HepG2 (cell line): ENCODE measurements at regions not wholly inside any gene's neighbourhood (a gene's known extent, or its start where the extent isn't known, plus 50 kb on each side); places are given as distances from the start of the nearest gene placed in this dataset.

Experiments used
- ATAC-seq: fragments of 200-7000 bp; cut with Tn5 transposase; 3 replicates; pipeline ENCODE4 v1.9.1; 2020; ENCODE audit warnings: mild to moderate bottlenecking, moderate library complexity
- BruUV-seq: library from RNA; stranded (reverse); fragments of 400-500 nt; replicated peaks from 2 replicates; lab custom pipeline; 2021; lab: Mats Ljungman, UMichigan
- CTCF ChIA-PET: fragments of 300-600 bp; formaldehyde crosslinking; extraction: SDS; loops from one replicate; lab custom pipeline; 2021; ENCODE audit warnings: low total read pairs, inconsistent platforms, low intra/inter-chr PET ratio; lab: Yijun Ruan, JAX
- POLR2A ChIA-PET: fragments of 350-600 bp; sonication (Branson Sonifier 250); formaldehyde crosslinking; loops from one replicate; lab custom pipeline; 2020; ENCODE audit warnings: antibody characterized with exemption, inconsistent platforms; lab: Yijun Ruan, JAX
- DNase-seq: peaks from one replicate; pipeline ENCODE4 v3.0.0-alpha.2; 2015; ENCODE audit warnings: low spot score
- FAIRE-seq: peaks from 3 replicates; lab custom pipeline; 2011; peaks lifted over from hg19 to GRCh38; lab: Jason Lieb, UNC
- H2AFZ ChIP-seq: one replicate; pipeline ENCODE4 v1.6.1; 2011; ENCODE audit warnings: low read length, inconsistent platforms
- H3K27ac ChIP-seq: fragments of 300-600 bp; 3 replicates; pipeline ENCODE4 v1.8.0; 2011; ENCODE audit warnings: mixed run types, mild to moderate bottlenecking, mixed read lengths, low read length, inconsistent platforms; ENCODE audit not compliant: insufficient read depth; ENCODE audit errors: extremely low read length
- H3K27me3 ChIP-seq, 2 experiments: fragments of 200-600 bp in 1 of 2; 2 replicates in 1 of 2; 3 replicates in 1 of 2; pipeline versions ENCODE4 v1.6.0 to v1.8.0; 2011; ENCODE audit warnings: low read length in 2 of 2, mild to moderate bottlenecking in 2 of 2, moderate library complexity in 2 of 2, inconsistent platforms in 1 of 2; ENCODE audit not compliant: insufficient read depth in 2 of 2, control insufficient read depth in 1 of 2
- H3K36me3 ChIP-seq, 2 experiments: fragments of 200-600 bp in 1 of 2; replicated peaks in 1 of 2; 2 replicates in 1 of 2; 3 replicates in 1 of 2; pipeline versions ENCODE4 v1.5.1 to v1.8.0; 2011; ENCODE audit warnings: low read length in 2 of 2, inconsistent platforms in 1 of 2; ENCODE audit not compliant: insufficient read depth in 2 of 2, control insufficient read depth in 1 of 2
- H3K4me1 ChIP-seq: 2 replicates; pipeline ENCODE4 v1.5.1; 2012; ENCODE audit warnings: low read length, inconsistent platforms; ENCODE audit not compliant: insufficient read depth
- H3K4me2 ChIP-seq: 2 replicates; pipeline ENCODE4 v1.6.0; 2011; ENCODE audit warnings: low read depth, low read length, inconsistent platforms
- H3K4me3 ChIP-seq, 3 experiments: fragments of 200-600 bp in 1 of 3; sonication (generic), shearing (Covaris generic) in 1 of 3; replicated peaks in 1 of 3; 2 replicates each; pipeline ENCODE4 v1.5.1; 2011 to 2016; ENCODE audit warnings: low read length in 3 of 3, inconsistent platforms in 2 of 3, low read depth in 2 of 3, mild to moderate bottlenecking in 2 of 3, control low read depth in 1 of 3, mixed read lengths in 1 of 3; ENCODE audit not compliant: insufficient read depth in 1 of 3
- H3K79me2 ChIP-seq: one replicate; pipeline ENCODE4 v1.6.1; 2011; ENCODE audit warnings: low read length, inconsistent platforms; ENCODE audit not compliant: insufficient read depth
- H3K9ac ChIP-seq: 2 replicates; pipeline ENCODE4 v1.6.0; 2011; ENCODE audit warnings: mild to moderate bottlenecking, low read depth, low read length, inconsistent platforms; ENCODE audit not compliant: insufficient read depth
- H3K9me3 ChIP-seq: 2 replicates; pipeline ENCODE4 v1.5.1; 2012; ENCODE audit warnings: mild to moderate bottlenecking, low read length
- H4K20me1 ChIP-seq: 2 replicates; pipeline ENCODE4 v1.6.0; 2011; ENCODE audit warnings: inconsistent platforms, mild to moderate bottlenecking, low read length, moderate library complexity; ENCODE audit not compliant: insufficient read depth
- ADNP ChIP-seq: sonication (generic); formaldehyde crosslinking; IDR thresholded peaks from 2 replicates; pipeline ENCODE4 v1.4.0; 2020; ENCODE audit warnings: missing genetic modification reagents
- CBX1 ChIP-seq: IDR thresholded peaks from one replicate; pipeline ENCODE4 v1.6.1; 2016; ENCODE audit warnings: antibody characterized with exemption, low read depth
- NCOA1 ChIP-seq: sonication (generic); formaldehyde crosslinking; IDR thresholded peaks from 2 replicates; pipeline ENCODE4 v1.9.0; 2021; ENCODE audit warnings: missing genetic modification reagents
- NFATC3 ChIP-seq: sonication (generic); formaldehyde crosslinking; IDR thresholded peaks from 2 replicates; pipeline ENCODE4 v1.5.1; 2020; ENCODE audit warnings: mild to moderate bottlenecking, missing genetic modification reagents
- RFXAP ChIP-seq: sonication (generic); formaldehyde crosslinking; IDR thresholded peaks from 2 replicates; pipeline ENCODE4 v1.4.0; 2020; ENCODE audit warnings: missing genetic modification reagents, borderline replicate concordance
- XBP1 ChIP-seq: sonication (generic); formaldehyde crosslinking; IDR thresholded peaks from 2 replicates; pipeline ENCODE4 v1.5.0; 2020; ENCODE audit warnings: missing genetic modification reagents
- YEATS2 ChIP-seq: sonication (generic); formaldehyde crosslinking; IDR thresholded peaks from 2 replicates; pipeline ENCODE4 v1.4.0; 2020; ENCODE audit warnings: missing genetic modification reagents, borderline replicate concordance
- ZFY ChIP-seq: sonication (generic); formaldehyde crosslinking; IDR thresholded peaks from 2 replicates; pipeline ENCODE4 v1.4.0; 2020; ENCODE audit warnings: missing genetic modification reagents
- ZNF180 ChIP-seq: sonication (generic); formaldehyde crosslinking; IDR thresholded peaks from 2 replicates; pipeline ENCODE4 v1.4.0; 2020; ENCODE audit warnings: low read depth, missing genetic modification reagents, borderline replicate concordance
- ZNF333 ChIP-seq: sonication (generic); formaldehyde crosslinking; IDR thresholded peaks from 2 replicates; pipeline ENCODE4 v1.4.0; 2020; ENCODE audit warnings: mild to moderate bottlenecking, missing genetic modification reagents, borderline replicate concordance
- ZSCAN30 ChIP-seq: sonication (generic); formaldehyde crosslinking; IDR thresholded peaks from 2 replicates; pipeline ENCODE4 v1.5.0; 2020; ENCODE audit warnings: mild to moderate bottlenecking, missing genetic modification reagents
- in situ Hi-C: cut with HindIII; loops from 2 replicates; pipeline ENCODE4 v1.10.0; 2017; ENCODE audit warnings: low pct_unique_long_range_greater_than_20kb; ENCODE audit not compliant: extremely low pct_ligation_motif_present
- intact Hi-C: fragments of 100-400 bp; cut with micrococcal nuclease; formaldehyde crosslinking; loops from one replicate; pipeline ENCODE4 v1.10.0; 2022; ENCODE audit not compliant: unreplicated experiment
- TF ChIP-seq, protein P1 (sequence below): sonication (generic); formaldehyde crosslinking; IDR thresholded peaks from one replicate; pipeline ENCODE4 v1.5.1; 2020; ENCODE audit warnings: mild to moderate bottlenecking, missing genetic modification reagents; ENCODE audit errors: not compliant biosample characterization
- TF ChIP-seq, protein P2 (sequence below): sonication (generic); formaldehyde crosslinking; IDR thresholded peaks from 2 replicates; pipeline ENCODE4 v1.8.0; 2022; ENCODE audit warnings: missing genetic modification reagents, mild to moderate bottlenecking, moderate library complexity, borderline replicate concordance

DNA sequence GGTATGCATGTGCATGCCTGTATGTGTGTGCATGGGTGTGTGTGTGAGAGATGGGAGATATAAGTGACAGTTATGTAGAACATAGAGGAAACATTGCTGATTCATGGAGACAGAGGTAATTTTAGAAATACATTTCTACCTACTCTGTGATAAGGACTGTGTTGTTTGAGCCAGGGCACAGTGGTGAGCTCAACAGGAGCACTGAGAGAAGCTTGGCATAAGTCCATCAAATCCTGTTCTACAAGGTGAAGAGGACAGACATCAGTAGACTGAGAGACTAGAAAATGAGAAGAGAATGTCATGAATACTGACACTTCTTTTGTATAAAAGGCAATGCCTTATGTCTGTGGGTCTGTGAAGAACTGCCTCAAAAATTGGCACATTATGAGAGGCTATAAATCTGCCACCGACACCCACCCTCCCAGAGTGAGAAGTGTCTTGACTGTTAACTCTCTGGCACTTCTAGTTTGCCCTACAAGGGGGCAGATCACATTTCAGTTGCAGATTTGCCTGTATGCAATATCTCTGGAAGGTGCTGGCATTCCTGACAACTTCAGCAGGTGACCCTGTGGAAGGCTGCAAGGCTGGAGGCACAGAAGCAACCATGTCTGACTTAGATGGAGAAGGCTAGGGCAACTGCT is 962.3 kb upstream of the NRXN1 start (continued):
- TF ChIP-seq, protein P1, sequence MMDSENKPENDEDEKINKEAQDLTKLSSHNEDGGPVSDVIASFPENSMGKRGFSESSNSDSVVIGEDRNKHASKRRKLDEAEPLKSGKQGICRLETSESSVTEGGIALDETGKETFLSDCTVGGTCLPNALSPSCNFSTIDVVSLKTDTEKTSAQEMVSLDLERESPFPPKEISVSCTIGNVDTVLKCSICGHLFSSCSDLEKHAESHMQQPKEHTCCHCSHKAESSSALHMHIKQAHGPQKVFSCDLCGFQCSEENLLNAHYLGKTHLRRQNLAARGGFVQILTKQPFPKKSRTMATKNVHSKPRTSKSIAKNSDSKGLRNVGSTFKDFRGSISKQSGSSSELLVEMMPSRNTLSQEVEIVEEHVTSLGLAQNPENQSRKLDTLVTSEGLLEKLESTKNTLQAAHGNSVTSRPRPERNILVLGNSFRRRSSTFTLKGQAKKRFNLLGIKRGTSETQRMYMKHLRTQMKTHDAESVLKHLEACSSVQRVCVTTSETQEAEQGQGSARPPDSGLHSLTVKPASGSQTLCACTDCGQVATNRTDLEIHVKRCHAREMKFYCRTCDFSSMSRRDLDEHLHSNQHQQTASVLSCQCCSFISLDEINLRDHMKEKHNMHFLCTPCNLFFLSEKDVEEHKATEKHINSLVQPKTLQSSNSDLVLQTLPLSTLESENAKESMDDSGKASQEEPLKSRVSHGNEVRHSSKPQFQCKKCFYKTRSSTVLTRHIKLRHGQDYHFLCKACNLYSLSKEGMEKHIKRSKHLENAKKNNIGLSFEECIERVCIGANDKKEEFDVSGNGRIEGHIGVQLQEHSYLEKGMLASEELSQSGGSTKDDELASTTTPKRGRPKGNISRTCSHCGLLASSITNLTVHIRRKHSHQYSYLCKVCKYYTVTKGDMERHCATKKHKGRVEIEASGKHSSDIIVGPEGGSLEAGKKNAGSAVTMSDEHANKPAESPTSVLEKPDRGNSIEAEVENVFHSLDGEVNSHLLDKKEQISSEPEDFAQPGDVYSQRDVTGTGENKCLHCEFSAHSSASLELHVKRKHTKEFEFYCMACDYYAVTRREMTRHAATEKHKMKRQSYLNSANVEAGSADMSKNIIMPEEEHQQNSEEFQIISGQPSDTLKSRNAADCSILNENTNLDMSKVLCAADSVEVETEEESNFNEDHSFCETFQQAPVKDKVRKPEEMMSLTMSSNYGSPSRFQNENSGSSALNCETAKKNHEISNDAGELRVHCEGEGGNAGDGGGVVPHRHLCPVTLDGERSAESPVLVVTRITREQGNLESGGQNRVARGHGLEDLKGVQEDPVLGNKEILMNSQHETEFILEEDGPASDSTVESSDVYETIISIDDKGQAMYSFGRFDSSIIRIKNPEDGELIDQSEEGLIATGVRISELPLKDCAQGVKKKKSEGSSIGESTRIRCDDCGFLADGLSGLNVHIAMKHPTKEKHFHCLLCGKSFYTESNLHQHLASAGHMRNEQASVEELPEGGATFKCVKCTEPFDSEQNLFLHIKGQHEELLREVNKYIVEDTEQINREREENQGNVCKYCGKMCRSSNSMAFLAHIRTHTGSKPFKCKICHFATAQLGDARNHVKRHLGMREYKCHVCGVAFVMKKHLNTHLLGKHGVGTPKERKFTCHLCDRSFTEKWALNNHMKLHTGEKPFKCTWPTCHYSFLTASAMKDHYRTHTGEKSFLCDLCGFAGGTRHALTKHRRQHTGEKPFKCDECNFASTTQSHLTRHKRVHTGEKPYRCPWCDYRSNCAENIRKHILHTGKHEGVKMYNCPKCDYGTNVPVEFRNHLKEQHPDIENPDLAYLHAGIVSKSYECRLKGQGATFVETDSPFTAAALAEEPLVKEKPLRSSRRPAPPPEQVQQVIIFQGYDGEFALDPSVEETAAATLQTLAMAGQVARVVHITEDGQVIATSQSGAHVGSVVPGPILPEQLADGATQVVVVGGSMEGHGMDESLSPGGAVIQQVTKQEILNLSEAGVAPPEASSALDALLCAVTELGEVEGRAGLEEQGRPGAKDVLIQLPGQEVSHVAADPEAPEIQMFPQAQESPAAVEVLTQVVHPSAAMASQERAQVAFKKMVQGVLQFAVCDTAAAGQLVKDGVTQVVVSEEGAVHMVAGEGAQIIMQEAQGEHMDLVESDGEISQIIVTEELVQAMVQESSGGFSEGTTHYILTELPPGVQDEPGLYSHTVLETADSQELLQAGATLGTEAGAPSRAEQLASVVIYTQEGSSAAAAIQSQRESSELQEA, result no peak
- TF ChIP-seq YEATS2 (CRISPR knock-in tag) (no peak), RFXAP (CRISPR knock-in tag) (no peak)

GRCh38 chr2:51990684-51991083 is 958.8 kb upstream of the NRXN1 start:
- no peak overlapping the region for H3K4me2 ChIP-seq
- H3K9me3 ChIP-seq, result peaks cover 59% of the 10 kb centered on the region
- no peak overlapping the region for H3K4me3 ChIP-seq
- no peaks in the 10 kb centered on the region for H3K36me3 ChIP-seq
- H2AFZ ChIP-seq, result no peak overlapping the region
- no peaks in the 10 kb centered on the region for H4K20me1 ChIP-seq
- ChIA-PET CTCF (no interaction called here), POLR2A (no interaction called here)
- H3K79me2 ChIP-seq, result no peaks in the 10 kb centered on the region
- no peaks in the 10 kb centered on the region for H3K27me3 ChIP-seq
- no peaks in the 10 kb centered on the region for H3K4me1 ChIP-seq
- in situ Hi-C loops, result no loop called here
- no peak for DNase-seq
- no peak overlapping the region for H3K27ac ChIP-seq
- TF ChIP-seq ZNF333 (CRISPR knock-in tag) (no peak), ZNF180 (CRISPR knock-in tag) (no peak), ADNP (no peak), ZSCAN30 (CRISPR knock-in tag) (no peak), CBX1 (no peak), ZFY (no peak), NCOA1 (CRISPR knock-in tag) (no peak), XBP1 (CRISPR knock-in tag) (no peak), NFATC3 (CRISPR knock-in tag) (no peak)
- TF ChIP-seq, protein P2, sequence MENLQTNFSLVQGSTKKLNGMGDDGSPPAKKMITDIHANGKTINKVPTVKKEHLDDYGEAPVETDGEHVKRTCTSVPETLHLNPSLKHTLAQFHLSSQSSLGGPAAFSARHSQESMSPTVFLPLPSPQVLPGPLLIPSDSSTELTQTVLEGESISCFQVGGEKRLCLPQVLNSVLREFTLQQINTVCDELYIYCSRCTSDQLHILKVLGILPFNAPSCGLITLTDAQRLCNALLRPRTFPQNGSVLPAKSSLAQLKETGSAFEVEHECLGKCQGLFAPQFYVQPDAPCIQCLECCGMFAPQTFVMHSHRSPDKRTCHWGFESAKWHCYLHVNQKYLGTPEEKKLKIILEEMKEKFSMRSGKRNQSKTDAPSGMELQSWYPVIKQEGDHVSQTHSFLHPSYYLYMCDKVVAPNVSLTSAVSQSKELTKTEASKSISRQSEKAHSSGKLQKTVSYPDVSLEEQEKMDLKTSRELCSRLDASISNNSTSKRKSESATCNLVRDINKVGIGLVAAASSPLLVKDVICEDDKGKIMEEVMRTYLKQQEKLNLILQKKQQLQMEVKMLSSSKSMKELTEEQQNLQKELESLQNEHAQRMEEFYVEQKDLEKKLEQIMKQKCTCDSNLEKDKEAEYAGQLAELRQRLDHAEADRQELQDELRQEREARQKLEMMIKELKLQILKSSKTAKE (CRISPR knock-in tag), result no peak
- no TSS peak for BruUV-seq
- H3K9ac ChIP-seq, result no peak overlapping the region
- intact Hi-C loops, result no loop called here
- ATAC-seq, result no peak
- FAIRE-seq, result no peak
